NCI-H2107 (cell line): ENCODE measurements at regions not wholly inside any gene's neighbourhood (a gene's known extent, or its start where the extent isn't known, plus 50 kb on each side); places are given as distances from the start of the nearest gene placed in this dataset.
"Not testable (repeated sequence)": the region's sequence is repeated elsewhere in the genome, so short reads cannot be mapped to it uniquely, and the experiment has no call there.

Experiments
- DNase-seq: peaks from one replicate; lab custom pipeline; 2025; lab: John Stamatoyannopoulos, UW

DNA sequence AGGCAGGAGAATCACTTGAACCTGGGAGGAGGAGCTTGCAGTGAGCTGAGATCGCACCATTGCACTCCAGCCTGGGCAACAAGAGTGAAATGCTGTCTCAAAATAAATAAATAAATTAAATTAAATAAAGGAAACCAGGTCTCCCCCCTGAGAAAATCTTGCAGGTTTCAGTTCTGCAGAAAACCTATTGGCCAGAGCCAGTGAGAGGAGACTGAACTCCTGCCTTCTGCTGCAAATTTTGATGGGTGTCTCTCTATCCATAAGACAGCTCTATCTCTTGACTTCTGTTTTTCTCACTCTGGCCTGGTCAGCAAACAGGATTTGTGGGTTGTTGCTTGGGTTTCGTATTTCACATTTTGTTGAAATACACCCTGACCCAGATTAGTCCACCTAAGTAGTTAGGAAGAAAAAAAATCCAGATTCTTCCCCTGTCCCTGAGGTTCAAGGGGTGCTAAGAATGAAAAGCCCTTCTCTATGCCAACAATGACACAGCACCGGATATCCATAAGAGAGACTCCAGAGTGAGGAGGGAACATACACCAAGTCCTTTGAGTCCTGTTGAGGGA, 86.7 kb upstream of the MAP4K4 start:
- no peak for DNase-seq

DNA sequence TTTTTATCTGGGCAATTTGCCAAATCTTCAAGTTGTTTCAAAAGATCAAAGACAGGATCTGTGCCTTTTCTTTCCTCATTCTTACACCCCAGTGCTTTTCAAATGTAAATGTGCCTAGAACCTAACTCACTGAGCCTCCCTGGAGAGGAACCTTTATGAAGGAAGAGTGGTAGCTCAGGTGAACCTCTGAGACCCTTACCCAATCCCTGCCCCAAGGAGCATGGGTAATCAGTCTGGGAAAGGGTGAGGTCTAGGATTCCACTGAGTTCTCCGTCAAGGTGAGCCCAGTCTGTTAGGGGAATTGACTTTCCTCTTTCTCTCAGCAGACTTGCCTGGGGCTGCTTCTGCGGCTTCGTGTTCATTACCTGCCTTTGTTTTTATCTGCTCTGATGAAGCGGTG, 88.1 kb upstream of the MAP4K4 start:
- no peak for DNase-seq

- no peak for DNase-seq
Observed at GRCh38 chr2:101608408-101609310, 88.8 kb upstream of the MAP4K4 start.

DNA sequence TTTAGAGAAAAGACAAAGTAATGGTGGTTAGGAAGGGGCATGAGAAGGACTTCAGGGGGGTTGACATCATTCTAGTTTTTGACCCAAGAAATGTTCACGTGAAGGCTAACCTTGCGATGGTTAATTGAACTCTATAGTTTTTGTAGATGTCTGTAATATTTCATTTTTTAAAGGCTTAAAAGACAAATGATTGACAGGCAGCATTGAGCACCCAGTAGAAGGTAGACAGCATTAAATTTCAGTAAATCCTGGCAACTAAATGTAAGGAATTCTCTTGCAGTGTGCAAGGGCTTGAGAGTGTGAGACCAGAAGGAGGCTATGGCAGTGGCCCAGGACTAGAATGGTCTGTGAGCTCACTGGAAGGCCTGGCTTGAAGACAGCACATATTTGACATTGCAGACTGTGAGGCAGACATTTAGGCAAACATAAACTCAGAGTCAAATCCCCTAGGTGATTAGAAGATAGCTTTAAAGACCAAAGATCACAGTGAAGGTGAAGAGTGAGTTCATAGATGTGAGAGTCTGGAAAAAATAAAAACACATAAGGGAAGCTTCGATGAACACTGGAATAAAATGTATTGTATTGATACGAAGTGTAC, 100.1 kb upstream of the MAP4K4 start:
- DNase-seq, result no peak

GRCh38 chr2:101596333-101596732, 101.2 kb upstream of the MAP4K4 start:
- DNase-seq, result no peak

- no peak for DNase-seq
Observed at GRCh38 chr2:101587251-101587650, 110.3 kb upstream of the MAP4K4 start.

DNA sequence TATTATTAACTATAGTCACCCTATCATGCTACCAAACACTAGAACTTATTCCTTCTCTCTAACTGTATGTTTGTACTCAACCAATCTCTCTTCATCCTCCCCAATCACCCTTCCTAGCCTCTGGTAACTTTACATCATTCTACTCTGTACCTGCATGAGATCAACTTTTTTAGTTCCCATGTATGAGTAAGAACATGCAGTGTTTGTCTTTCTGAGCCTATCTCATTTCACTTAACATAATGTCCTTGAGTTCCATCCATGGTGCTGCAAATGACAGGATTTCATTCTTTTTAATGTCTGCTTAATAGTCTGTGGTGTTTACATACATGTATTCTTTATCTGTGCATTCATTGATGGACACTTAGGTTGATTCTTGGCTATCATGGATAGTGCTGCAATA, 108.9 kb upstream of the RFX8 start:
- DNase-seq, result no peak

GRCh38 chr2:101581675-101582299, 106.9 kb upstream of the RFX8 start:
- no peak for DNase-seq

GRCh38 chr2:101580528-101580927, 105.6 kb upstream of the RFX8 start:
- no peak for DNase-seq

GRCh38 chr2:101578671-101579070, 103.8 kb upstream of the RFX8 start:
- no peak for DNase-seq

DNA sequence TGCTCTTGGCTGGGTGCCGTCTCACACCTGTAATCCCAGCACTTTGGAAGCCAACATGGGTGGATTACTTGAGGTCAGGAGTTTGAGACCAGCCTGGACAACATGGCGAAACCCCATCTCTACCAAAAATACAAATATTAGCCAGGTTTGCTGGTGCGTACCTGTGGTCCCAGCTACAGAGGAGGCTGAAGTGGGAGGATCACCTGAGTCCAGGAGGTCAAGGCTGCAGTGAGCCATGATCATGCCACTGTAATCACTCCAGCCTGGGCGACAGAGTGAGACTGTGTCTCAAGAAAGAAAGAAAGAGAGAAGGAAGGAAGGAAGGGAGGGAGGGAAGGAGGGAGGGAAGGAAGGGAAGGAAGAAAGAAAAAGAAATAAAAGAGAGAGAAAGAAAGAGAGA, 103.2 kb upstream of the RFX8 start:
- not testable (repeated sequence) for DNase-seq

- DNase-seq, result no peak
Observed at GRCh38 chr2:101577173-101577572, 102.3 kb upstream of the RFX8 start.

GRCh38 chr2:101574622-101575021, 99.7 kb upstream of the RFX8 start:
- DNase-seq, result no peak

DNA sequence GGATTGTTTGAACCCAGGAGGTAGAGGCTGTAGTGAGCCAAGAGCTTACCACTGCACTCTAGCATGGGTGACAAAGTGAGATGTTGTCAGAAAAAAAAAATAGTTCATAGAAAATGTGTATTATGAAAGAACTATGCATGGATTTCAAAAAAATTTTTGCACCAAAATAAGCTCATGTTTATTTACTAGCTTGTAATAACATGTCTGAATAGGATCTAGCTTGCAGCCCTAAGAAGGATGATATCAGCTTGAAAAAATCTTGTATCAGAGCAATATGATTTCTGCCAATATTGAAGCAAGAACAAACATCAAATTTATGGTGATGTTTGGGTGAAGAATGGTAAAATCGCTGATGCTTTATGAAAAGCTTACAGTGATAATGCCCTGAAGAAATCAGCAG, 97.0 kb upstream of the RFX8 start:
- DNase-seq, result no peak

DNA sequence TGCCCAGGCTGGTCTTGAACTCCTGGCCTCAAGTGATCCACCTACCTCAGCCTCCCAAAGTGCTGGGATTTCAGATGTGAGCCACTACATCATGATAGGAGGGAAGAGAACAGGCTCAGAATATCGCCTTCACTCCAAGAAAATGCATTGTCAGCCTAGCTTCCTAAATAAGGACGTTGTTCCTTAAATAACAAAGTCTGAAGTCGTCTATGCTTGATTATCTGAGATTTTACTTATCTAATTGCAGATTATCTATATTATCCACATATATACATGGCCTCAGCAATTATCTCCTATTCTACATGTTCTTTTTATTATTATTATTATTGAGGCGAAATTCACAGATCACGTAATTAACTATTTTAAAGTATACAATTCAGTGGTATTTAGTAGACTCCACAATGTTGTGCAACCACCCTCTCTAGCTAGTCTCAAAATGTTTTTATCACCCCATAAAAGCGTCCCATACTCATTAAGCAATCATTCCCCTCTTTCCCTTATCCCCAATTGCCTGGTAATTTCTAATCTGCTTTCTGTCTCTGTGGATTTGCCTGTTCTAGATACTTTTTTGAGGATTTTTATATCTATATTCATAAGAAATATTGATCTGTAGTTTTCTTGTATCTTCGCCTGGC, 95.1 kb upstream of the RFX8 start:
- no peak for DNase-seq

DNA sequence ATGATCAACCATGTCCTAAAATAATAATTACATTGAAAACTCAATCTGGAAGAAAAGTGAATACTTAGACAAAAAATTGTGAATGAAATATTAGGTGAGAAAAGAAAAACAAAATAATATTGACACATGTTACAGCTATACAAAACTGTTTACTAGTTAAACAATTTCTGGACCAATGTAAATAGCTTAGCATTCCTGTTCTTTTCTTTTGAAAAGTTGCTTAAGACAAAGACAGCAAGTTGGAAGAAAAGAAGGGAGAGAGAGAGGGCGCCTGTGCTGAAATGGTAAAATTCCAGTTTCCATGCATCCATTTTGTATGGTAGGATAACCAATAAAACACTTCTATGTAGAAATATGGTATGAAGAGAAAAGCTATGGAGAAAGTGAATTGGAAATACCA, 94.1 kb upstream of the RFX8 start:
- DNase-seq, result no peak

- DNase-seq, result no peak
Observed at GRCh38 chr2:101566632-101567228, 91.8 kb upstream of the RFX8 start.

GRCh38 chr2:101563849-101564248, 88.9 kb upstream of the RFX8 start:
- DNase-seq, result no peak

GRCh38 chr2:101560780-101561315, 85.9 kb upstream of the RFX8 start:
- DNase-seq, result no peak

DNA sequence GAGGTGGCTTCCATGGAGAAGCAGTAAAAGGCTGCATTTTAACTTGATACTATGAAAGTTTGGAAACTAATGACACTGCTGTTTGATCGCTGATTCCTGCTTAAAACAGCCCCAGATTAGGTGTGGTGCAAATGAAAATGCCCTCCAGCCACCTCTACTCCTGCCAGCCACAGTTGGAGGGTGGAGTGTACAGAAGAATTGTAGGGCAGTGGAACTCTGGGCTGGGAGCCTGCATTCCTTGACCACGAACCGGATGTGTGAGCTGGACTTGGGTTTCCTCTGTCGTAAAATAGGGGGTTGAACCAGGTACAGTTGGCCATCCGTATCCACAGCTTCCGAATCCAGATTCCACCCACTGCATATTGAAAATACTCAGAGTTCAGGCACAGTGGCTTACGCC, 84.6 kb upstream of the RFX8 start:
- DNase-seq, result no peak

DNA sequence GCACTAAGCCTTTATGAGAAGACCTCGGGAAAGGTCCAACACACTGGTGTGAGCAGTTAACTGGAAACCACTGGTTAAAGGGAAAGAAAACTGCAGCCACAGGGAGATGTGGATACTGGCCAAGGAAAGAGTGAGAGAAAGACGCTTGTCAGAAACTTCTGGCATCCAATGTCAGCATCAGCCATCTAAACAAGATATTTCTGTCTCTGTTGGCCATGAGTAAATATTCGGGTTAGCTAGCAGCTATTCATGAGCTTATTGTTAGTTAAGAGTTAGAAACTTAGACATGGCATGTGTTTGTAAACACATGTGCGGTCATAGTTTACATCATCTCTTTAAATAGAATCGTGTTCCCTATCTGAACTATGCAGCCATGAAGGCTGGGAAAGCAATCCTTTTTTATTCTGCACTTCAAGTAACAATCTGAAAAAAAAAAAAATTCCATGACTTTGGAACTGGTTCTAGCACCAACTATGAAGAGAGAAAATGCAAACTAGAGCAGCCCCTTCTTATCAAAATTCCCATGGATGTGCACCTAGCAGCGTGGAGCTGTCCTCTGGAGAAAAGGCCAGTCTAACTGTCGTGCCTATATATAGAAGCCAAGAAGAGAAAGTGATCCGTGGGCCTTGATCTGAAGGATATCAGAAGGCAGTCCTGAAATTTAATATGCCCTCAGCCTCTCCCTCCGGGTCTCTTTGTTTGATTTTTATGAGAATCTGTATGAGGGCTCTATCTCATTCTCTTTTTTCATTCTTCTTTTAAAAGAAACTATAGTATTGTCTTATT, 84.0 kb upstream of the RFX8 start:
- no peak for DNase-seq
